HT1080 (cell line): ENCODE measurements at regions not wholly inside any gene's neighbourhood (a gene's known extent, or its start where the extent isn't known, plus 50 kb on each side); places are given as distances from the start of the nearest gene placed in this dataset.
"Not testable (repeated sequence)": the region's sequence is repeated elsewhere in the genome, so short reads cannot be mapped to it uniquely, and the experiment has no call there.

ENCODE experiments used
- DNase-seq: peaks from one replicate; pipeline ENCODE4 v3.0.0-alpha.2; 2015; ENCODE audit warnings: low read depth

GRCh38 chr1:30365596-30365995, 357.8 kb downstream of the MATN1 start:
- DNase-seq: no peak

DNA sequence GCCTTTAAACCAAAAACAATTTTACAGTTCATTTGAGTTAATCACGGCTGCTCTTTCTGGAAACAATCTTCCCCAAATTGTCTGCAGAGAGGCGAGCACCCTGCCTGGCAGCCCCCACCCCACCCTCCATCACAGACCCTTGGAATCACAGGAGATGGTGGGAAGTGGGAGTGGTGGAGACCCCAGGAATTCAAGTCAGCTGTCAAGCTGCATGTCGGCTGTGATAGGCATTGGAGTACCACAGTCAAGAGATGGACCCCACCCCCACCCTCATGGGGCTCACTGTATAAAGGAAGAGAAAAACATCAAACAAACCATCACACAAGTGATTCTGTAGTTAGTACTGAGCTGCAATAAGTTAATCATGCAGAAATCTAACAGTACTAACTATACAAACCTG, 360.4 kb downstream of the MATN1 start:
- no peak for DNase-seq

- no peak for DNase-seq
These were observed 360.8 kb downstream of the MATN1 start for GRCh38 chr1:30362603-30362990.

DNA sequence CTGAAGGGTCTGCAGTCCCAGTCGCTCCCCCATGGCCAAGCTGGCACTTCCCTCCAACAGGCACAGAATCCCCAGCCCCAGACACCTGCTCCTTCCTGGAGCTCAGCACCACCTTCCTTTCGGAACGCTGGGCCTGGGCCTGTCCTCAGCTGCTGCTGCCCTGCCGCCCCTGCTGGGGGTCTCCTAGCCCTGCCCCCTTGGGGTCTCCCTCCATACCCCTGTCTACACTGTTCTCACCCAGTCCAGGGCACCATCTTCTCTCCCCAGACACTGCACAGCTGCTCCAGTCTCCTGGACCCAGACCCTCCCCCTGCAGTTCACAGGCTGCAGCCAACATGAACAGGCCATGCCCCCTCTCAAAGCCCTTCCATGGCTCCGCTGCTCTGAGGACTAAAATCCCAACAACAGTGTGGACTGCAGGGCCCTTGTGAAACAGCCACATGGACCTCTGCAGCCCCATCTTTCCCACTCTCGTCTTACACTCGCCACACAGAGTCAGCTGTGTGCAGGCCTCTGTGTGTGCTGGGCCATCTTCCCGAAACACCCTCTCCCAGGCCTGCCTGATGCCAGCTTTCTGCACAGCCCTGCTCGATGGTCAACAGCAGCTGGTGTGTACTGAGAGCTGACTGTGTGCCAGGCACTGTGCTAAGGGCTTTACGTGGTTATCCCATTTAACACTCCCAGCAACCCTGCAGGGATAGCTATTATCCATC, 361.3 kb downstream of the MATN1 start:
- DNase-seq: not testable (repeated sequence)

DNA sequence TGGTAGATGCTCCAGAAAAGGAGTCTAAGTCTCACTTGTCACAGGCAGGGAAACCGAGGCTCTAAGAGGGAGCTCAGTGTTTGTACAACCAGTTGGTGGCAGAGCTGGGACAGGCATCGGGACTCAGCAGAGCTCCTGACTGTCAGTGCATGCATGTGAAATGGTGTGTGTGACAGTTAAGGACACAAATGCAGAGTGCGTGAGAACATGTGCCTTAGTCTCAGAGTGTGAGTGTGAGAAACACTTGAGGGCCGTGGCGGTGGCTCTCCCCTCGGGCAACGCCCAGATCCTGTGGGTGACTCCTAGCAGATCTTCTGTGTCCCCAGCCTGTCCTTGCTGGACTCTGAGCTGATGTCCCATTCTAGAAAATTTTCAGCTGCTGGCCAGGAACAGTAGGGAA, 362.6 kb downstream of the MATN1 start:
- DNase-seq: no peak

GRCh38 chr1:30360281-30360680, 363.1 kb downstream of the MATN1 start:
- DNase-seq: no peak

- no peak for DNase-seq
These were observed 363.7 kb downstream of the MATN1 start for GRCh38 chr1:30359539-30360220.

GRCh38 chr1:30358500-30358899, 364.9 kb downstream of the MATN1 start:
- DNase-seq: no peak

GRCh38 chr1:30356839-30357238, 366.5 kb downstream of the MATN1 start:
- no peak for DNase-seq

GRCh38 chr1:30354410-30354809, 369.0 kb downstream of the MATN1 start:
- no peak for DNase-seq

- no peak for DNase-seq
These were observed 369.7 kb downstream of the MATN1 start for GRCh38 chr1:30353637-30354036.

DNA sequence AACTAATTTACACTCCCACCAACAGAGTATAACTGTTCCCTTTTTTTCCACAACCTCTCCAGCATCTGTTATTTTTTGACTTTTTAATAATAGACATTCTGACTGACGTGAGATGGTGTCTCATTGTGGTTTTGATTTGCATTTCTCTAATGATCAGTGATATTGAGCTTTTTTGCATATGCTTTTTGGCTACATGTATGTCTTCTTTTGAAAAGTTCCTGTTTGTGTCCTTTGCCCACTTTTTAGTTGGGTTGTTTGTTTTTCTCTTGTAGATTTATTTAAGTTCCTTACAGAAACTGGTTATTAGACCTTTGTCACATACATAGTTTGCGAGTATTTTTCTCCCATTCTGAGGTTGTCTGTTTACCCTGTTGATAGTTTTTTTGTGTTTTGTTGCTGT, 375.2 kb downstream of the MATN1 start:
- no peak for DNase-seq

GRCh38 chr1:30345491-30346130, 377.8 kb downstream of the MATN1 start:
- DNase-seq: no peak

- no peak for DNase-seq
These were observed 379.8 kb downstream of the MATN1 start for GRCh38 chr1:30343562-30343961.

DNA sequence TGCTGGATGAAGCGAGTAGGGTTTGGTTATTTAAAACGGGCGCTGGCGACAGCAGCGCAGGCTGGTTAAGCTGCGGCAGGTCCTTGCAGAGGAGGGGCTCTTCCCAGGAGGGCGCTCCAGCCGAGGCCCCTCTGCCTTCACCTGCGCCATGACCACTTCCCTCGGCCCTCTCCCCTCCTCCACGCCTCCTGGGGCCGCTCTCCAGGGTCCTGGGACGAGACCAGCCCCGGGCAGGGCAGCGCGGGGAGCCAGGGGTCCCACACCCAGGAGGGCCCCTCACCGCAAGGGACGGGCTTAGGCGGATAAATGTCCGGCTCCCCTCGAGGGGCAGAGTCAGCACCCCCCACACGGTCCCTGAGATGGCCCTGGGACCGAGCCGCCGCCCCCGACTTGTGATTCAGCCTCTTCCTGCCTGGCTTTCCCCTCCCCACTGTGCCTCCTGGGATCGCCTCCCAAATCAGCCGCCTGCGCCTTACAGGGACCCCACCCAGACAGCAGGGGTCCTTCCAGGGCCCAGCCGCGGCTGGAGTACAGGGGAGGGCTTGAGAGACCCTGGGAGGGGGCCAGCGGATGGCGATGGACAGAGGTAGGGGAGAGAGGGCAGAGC, 380.7 kb downstream of the MATN1 start:
- no peak for DNase-seq

GRCh38 chr1:30340934-30341333, 382.5 kb downstream of the MATN1 start:
- no peak for DNase-seq

- no peak for DNase-seq
These were observed 383.5 kb downstream of the MATN1 start for GRCh38 chr1:30339866-30340265.

DNA sequence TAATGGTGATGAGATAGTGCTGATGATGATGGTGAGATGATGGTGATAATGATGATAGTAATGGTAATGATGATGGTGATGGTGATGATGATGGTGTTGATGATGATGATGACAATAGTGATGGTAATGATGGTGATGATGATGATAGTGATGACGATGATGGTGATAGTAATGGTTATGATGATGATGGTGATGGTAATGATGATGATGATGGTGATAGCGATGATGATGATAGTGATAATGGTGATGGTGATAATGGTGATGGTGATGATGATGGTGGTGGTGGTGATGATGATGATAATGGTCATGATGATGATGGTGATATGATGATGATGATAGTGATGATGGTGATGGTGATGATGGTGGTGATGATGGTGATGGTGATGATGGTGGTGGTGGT, 384.6 kb downstream of the MATN1 start:
- no peak for DNase-seq

DNA sequence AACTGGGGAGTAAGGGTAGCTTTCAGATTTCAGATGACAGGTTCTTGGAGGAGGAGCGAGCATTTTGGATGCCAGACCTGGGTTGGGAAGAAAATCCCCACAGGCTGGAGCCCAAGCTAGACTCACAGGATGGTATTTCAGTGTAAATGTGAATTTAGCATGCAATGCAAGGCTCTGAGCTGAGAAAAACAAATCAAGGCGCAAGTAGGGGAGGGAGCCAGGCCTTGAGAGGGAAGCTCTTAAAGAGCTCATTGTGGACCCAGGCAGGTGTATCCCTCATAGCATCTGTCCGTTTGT, 386.1 kb downstream of the MATN1 start:
- no peak for DNase-seq

DNA sequence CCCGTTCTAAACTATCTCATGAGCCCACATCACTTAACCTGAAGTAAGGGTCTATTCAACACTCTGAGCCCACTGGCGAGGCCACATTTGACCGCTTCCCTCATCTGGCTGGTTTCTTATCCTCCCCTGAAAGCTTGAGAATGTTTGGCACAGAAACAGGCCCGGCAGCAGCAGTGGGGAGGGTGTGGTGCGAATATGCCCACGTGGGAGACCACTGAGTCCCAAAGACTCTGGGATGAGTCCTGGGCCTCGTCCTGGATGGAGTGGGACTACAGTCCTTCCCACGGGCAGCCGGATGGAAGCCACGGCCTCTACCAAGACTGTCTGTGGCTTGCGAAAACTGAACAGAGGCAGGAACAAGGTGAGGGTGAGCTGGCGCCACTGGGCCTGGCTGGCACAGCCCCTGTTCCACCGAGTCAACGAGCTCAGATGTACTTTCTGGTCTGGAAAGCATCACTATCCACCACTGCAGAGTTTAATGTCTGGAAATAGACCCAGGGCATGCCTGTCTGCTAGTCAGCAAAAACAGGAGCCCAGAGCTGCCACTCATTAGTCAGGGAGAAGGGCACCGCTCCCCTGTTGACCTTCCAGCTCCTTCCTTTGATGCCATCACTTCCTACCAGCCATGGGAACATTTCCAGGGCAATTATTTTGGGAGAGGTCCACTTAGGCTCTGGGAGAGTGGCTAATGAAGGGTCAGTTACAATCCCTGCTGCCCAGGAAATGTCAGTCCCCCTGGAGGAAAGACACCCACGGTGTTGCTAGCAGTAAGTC, 386.6 kb downstream of the MATN1 start:
- no peak for DNase-seq

GRCh38 chr1:30335997-30336390, 387.4 kb downstream of the MATN1 start:
- DNase-seq: no peak
